Ovary (tissue), 3 donors: ENCODE measurements at regions not wholly inside any gene's neighbourhood (a gene's known extent, or its start where the extent isn't known, plus 50 kb on each side); places are given as distances from the start of the nearest gene placed in this dataset.

Experiments used
- CTCF ChIP-seq, 3 donors: fragments of 450-650 bp in 2 of 3; fragments of 200-600 bp in 1 of 3; IDR thresholded peaks; one replicate each; pipeline versions ENCODE4 v1.5.1 to v1.8.0; 2016 to 2022; ENCODE audit warnings: antibody characterized with exemption in 3 of 3, mild to moderate bottlenecking in 1 of 3
- EP300 ChIP-seq: sonication (generic); formaldehyde crosslinking; IDR thresholded peaks from one replicate; pipeline ENCODE4 v1.6.1; 2017; ENCODE audit warnings: antibody characterized with exemption
- POLR2A ChIP-seq: fragments of 450-650 bp; IDR thresholded peaks from one replicate; pipeline ENCODE4 v1.6.1; 2017; ENCODE audit warnings: antibody characterized with exemption, mild to moderate bottlenecking, moderate library complexity
- donor health status: DM: no; HTN: no; CAD: no.

- TF ChIP-seq CTCF (IDR thresholded peaks at IDR 0.05) (no peak), POLR2A (no peak), EP300 (no peak)
Observed at GRCh38 chr6:154606860-154607259, 96.4 kb upstream of the CNKSR3 start.
